T-helper 1 cell treated with Interleukin-12 subunit alpha and Interleukin-12 subunit beta and Interleukin-4 antibody, amounts not matched to agents 30 ng/mL and 1 ng/mL, for 36 hours (primary cell): ENCODE measurements at regions not wholly inside any gene's neighbourhood (a gene's known extent, or its start where the extent isn't known, plus 50 kb on each side); places are given as distances from the start of the nearest gene placed in this dataset.

Source experiments
- intact Hi-C: fragments of 100-400 bp; cut with micrococcal nuclease; formaldehyde crosslinking; loops from one replicate; pipeline ENCODE4 v1.15.1; 2024

DNA sequence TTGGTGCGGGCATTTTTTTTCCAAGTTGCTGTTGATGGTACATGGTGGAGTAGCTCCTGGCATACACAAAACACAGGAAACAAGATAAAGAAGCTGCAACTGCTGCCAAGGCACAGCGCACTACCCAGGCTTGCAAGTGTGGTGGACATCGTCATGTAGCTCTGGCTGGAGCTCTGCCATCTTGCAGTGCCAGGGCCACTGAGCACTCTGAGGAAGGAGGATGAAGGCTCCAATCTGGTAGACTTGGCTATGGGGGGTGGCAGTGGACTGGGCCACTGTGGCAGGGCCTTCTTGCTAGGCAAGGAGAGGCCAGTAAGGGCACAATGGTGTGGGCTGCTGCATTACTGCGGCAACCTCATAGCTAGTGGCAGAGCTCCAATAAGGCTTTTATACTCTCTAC lies 263.5 kb downstream of the CENPW start:
- intact Hi-C loops, result no loop called here

- intact Hi-C loops, result no loop called here
Measured at GRCh38 chr6:126605089-126605488, 265.2 kb downstream of the CENPW start.

DNA sequence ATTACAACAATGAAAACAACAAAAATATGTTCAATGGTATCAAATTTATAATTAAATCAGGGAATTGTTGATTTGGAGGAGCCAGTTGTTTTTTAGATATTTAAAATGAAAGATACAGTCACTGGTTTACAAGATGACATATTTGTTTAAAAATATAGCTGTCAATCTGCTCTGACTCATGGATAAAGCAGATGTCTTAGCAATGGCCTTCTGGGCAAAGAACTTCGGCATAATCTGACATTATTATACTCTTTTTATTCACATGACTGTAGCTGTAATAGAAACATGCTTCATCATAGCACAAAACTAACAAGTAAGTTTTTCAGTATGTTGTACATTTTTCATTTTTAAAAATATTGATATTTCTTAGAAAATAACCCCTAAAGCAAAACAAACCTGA lies 267.4 kb downstream of the CENPW start:
- intact Hi-C loops, result no loop called here

GRCh38 chr6:126608681-126609080 lies 268.8 kb downstream of the CENPW start:
- intact Hi-C loops, result no loop called here

DNA sequence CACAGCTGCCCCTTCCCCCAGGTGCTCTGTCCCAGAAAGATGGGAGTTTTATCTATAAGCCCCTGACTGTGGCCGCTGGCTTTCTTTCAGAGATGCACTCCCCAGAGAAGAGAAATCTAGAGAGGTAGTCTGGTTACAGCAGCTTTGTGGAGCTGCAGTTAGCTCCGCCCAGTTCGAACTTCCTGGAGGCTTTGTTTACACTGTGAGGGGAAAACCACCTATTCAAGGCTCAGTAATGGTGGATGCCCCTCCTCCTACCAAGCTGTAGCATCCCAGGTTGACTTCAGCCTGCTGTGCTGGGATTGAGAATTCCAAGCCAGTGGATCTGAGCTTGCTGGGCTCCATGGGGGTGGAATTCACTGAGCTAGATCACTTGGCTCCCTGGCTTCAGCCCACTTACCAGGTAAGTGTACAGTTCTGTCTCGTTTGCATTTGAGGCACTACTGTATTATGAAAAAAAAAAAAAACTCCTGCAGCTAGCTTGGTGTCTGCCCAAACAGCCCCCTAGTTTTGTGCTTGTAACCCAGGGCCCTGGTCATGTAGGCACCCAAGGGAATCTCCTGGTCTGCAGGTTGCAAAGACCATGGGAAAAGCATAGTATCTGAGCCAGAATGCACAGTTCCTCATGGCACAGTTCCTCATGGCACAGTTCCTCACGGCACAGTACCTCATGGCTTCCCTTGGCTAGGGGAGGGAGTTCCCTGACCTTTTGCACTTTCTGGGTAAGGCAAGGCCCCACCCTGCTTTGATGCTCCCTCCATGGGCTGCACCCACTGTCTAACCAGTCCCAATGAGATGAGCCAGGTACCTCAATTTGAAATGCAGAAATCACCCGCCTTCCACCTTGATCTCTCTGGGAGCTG lies 275.0 kb downstream of the CENPW start:
- intact Hi-C loops, result no loop called here

DNA sequence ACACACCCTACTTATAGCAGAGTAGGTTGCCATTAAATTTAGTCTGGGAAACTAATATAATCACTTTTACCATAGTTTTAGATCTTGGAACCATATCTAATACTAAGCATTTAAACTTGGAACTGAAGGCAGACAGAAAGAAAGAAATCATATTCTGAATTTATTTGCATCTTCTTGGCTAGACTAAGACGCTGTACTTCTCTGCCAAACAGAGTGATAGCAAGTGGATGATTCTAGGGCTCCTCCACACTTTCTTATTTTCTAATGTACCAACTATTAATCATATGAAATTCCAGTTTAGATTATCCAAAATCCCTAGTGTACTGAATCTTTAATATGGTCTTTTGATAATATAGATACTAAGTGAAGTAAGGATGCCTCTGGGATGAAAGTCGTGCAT lies 277.0 kb downstream of the CENPW start:
- intact Hi-C loops, result no loop called here

DNA sequence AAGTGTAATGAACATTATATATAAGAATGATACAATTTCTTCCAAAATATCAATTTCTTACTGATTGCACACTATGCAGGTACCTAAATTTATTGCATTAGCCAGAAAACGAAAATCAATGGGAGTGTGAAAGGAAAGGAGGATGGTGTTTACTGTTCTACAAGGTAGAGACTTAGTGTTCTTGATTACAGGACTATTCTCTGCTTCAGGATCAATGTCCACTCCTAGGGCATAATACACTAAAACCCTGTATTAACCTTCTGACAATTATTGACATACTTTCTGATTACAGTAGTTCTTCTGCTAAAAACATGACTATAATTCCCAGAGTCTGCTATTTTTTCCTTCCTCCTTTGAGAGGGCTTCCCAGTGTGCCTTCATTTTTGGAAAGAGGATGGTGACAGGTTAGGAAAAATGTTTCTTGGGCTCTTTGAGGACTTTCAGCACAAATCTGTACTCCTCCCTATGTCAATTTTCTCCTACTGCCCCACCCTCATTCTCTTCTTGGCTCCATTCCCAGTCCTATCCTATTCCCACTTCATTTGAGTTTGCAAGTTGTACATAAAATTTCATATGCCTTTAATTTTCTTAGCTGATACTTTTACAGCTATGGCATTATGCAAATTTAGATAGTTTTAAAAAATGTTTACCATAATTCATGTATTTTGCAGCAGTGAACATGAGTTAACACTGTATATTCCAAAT lies 278.9 kb downstream of the CENPW start:
- intact Hi-C loops, result no loop called here

GRCh38 chr6:126620719-126621118 lies 280.8 kb downstream of the CENPW start:
- intact Hi-C loops, result no loop called here

DNA sequence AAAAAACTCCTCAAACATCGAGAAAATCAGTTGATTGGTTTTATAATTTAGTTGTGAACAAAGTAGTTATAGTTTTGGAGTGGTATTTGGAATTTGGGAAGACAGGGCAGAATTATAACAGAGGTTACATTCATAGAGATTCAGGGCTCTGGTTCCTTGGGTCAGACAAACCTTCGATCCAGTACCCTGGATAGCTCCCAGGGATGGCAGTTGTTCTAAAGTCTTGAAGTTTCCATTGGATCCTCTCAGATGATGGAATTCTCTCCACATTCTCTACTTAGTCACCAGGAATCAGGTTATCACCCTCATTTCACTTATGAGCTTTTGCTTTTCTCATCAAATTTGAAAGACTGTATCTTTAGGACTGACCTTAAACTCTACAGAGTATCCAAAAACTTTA lies 285.1 kb downstream of the CENPW start:
- intact Hi-C loops, result no loop called here

- intact Hi-C loops, result no loop called here
Measured at GRCh38 chr6:126628125-126628524, 288.2 kb downstream of the CENPW start.

DNA sequence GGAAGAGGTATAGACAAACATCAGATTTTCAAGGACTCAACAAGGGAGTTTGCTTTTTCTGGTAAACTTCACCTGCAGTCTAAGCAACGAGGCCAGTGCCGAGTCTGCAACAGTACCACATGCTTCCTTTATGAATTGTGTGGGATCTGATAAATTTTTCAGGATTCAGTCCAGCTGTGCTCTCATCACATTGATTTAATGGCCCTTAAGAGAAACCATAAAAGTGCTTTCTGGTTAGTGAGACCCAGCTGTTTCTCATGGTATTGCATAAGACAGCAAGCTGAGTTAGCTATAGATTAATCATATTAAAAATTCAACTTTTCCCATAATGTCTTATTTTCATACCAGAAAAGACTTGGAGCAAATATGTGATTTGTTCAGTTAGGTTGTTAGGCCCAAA lies 291.4 kb downstream of the CENPW start:
- intact Hi-C loops, result no loop called here

DNA sequence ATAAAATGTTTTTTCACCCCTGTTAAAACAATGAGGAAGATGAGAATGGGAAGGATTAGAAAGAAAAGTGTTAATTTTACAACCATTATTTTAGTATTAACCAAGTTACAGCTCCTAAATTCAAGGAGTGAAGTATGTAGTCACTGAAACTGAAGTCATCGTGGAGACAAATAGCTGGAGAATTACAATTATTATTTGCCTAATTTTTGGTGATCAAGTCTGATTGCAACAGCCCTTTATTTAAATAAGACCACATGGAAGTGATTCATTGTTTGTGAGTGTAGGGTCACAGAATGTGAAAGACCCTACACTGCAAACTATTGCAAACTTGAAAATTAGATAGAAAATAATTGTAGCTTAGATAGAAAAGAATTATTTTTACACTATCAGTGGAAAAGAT lies 292.4 kb downstream of the CENPW start:
- intact Hi-C loops, result no loop called here

- intact Hi-C loops, result no loop called here
Measured at GRCh38 chr6:126633373-126633772, 293.5 kb downstream of the CENPW start.

DNA sequence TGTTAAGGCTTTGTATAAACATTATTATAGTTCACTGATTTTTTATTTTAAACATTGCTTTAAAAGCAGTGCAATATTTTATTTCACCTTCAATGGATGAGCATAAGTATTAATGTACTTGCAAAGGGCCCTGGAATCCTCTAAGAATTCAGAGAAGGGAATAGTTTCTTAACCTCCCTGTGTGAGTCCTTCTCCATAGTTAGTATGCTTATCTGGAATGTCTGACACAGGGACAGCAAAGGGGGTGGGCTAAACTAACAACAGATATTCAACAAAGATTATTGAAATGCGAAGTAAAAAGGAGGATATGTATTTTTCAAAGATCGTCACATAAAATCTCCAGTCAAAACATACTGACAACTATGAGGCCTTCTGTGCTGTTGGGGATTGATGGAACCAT lies 300.4 kb downstream of the CENPW start:
- intact Hi-C loops, result no loop called here

DNA sequence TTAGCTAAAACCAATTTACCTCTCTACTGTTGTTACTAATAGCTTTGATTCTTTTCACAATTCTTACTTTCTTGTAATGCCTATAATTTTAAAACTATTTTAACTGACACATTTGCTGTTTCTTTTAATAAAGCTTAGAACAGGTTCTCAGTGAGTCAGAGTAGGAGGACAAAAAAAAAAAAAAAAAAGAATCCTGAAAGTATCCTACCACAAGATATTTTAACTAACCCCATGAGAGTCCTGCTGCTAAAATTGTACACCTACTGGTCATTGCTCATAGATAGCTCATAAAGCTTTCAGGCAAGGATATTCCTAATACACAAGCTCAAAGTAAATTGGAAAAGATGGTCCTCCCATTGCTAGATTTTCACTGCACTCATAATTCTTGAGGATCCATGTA lies 301.0 kb downstream of the CENPW start:
- intact Hi-C loops, result no loop called here

GRCh38 chr6:126641641-126642040 lies 301.7 kb downstream of the CENPW start:
- intact Hi-C loops, result no loop called here

- intact Hi-C loops, result no loop called here
Measured at GRCh38 chr6:126643352-126643751, 303.4 kb downstream of the CENPW start.

DNA sequence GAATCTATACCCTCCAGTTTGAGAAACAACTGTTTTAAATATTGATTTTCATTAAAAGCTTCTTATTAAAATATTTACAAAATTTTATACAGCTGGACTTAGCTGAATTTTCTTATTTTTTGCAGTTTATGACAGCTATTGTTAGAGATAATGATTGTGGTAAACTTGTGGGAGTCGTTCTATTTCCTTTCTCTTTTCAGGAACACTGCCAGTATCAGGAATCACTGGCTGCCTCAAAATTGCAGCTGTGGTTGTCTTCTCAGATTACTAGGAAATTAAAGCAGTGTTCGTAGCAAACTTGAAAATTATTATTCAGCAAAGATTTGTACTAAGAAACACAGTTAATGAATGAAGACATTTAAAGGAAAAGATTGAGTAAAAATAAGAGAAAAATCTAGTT lies 311.0 kb downstream of the CENPW start:
- intact Hi-C loops, result no loop called here

GRCh38 chr6:126657561-126658175 lies 317.8 kb downstream of the CENPW start:
- intact Hi-C loops, result loop anchor here (1.0 kb wide), 1 partner anchor 661 kb away; no protein-coding TSS in a partner anchor

GRCh38 chr6:126660376-126660775 lies 320.5 kb downstream of the CENPW start:
- intact Hi-C loops, result no loop called here

GRCh38 chr6:126661646-126662045 lies 321.7 kb downstream of the CENPW start:
- intact Hi-C loops, result no loop called here

DNA sequence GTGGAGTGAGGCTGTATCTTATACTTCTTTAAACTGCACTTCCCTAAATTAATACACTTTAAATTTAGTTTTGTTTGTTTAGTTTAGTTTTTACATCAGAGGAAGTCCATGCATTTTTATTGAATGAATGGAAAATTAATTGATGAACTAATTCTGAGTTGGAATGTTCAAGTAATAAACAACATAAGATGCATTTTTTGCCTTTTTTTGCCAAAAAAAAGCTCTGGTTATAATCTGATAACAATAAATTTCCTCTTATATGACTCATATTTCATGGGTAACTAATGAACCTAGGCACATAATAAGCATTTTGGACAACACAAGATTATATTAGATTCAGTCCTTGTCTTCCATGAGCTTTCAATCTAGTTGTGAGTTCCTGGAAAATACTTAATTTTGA lies 323.1 kb downstream of the CENPW start:
- intact Hi-C loops, result no loop called here
